ENCODE measurements at regions not wholly inside any gene's neighbourhood (a gene's known extent, or its start where the extent isn't known, plus 50 kb on each side); places are given as distances from the start of the nearest gene placed in this dataset.

- intact Hi-C loops (cut with DNase I) = no loop called here
- DNase-seq = peak; percentile 40
Measured at GRCh38 chr2:45301307-45302277, 292.3 kb upstream of the SIX2 start.

GRCh38 chr2:45300026-45300750 lies 290.9 kb upstream of the SIX2 start:
- no peaks in the 10 kb centered on the region for H3K36me3 ChIP-seq
- H3K4me1 ChIP-seq = no peaks in the 10 kb centered on the region
- H3K9ac ChIP-seq (ENCODE audit: low read depth in 2 of 2, low read length in 2 of 2) = no peak overlapping the region
- intact Hi-C loops (cut with DNase I) = no loop called here
- TF ChIP-seq CTCF (IDR thresholded peaks at IDR 0.05) = no peak
- peak; percentile 76 for DNase-seq
- no peak overlapping the region for H3K4me3 ChIP-seq
- H3K9me3 ChIP-seq = no peaks in the 10 kb centered on the region
- no peaks in the 10 kb centered on the region for H3K27me3 ChIP-seq
- H3K27ac ChIP-seq = no peak overlapping the region

More at GRCh38 chr2:45301307-45302277, 292.3 kb upstream of the SIX2 start:
- Histone ChIP-seq H3K9me3 (no peaks in the 10 kb centered on the region), H3K27ac (no peak overlapping the region), H3K4me3 (no peak overlapping the region), H3K27me3 (no peaks in the 10 kb centered on the region), H3K9ac (ENCODE audit: low read depth in 2 of 2, low read length in 2 of 2) (no peak overlapping the region), H3K36me3 (no peaks in the 10 kb centered on the region), H3K4me1 (no peaks in the 10 kb centered on the region)
- TF ChIP-seq CTCF (IDR thresholded peaks at IDR 0.05) = no peak

GRCh38 chr2:45299361-45299760 lies 290.1 kb upstream of the SIX2 start:
- no peak overlapping the region for H3K4me3 ChIP-seq
- TF ChIP-seq CTCF (IDR thresholded peaks at IDR 0.05) = no peak
- H3K27ac ChIP-seq = no peak overlapping the region
- no peak overlapping the region for H3K9ac ChIP-seq (ENCODE audit: low read depth in 2 of 2, low read length in 2 of 2)
- no peaks in the 10 kb centered on the region for H3K9me3 ChIP-seq
- no peak for DNase-seq
- H3K27me3 ChIP-seq = no peaks in the 10 kb centered on the region
- H3K4me1 ChIP-seq = no peaks in the 10 kb centered on the region
- intact Hi-C loops (cut with DNase I) = no loop called here
- H3K36me3 ChIP-seq = no peaks in the 10 kb centered on the region

GRCh38 chr2:45293182-45293581 lies 283.9 kb upstream of the SIX2 start:
- DNase-seq = no peak
- no peaks in the 10 kb centered on the region for H3K27me3 ChIP-seq
- no peak overlapping the region for H3K9ac ChIP-seq (ENCODE audit: low read depth in 2 of 2, low read length in 2 of 2)
- H3K27ac ChIP-seq = no peak overlapping the region
- no peaks in the 10 kb centered on the region for H3K9me3 ChIP-seq
- intact Hi-C loops (cut with DNase I) = no loop called here
- H3K4me1 ChIP-seq = no peaks in the 10 kb centered on the region
- H3K36me3 ChIP-seq = no peaks in the 10 kb centered on the region
- H3K4me3 ChIP-seq = no peak overlapping the region
- no peak for TF ChIP-seq CTCF (IDR thresholded peaks at IDR 0.05)

GRCh38 chr2:45291296-45291701 lies 282.0 kb upstream of the SIX2 start:
- no peak overlapping the region for H3K27ac ChIP-seq
- H3K27me3 ChIP-seq = no peaks in the 10 kb centered on the region
- H3K4me1 ChIP-seq = no peaks in the 10 kb centered on the region
- no peak for DNase-seq
- intact Hi-C loops (cut with DNase I) = no loop called here
- H3K4me3 ChIP-seq = no peak overlapping the region
- no peaks in the 10 kb centered on the region for H3K9me3 ChIP-seq
- no peak for TF ChIP-seq CTCF (IDR thresholded peaks at IDR 0.05)
- no peak overlapping the region for H3K9ac ChIP-seq (ENCODE audit: low read depth in 2 of 2, low read length in 2 of 2)
- H3K36me3 ChIP-seq = no peaks in the 10 kb centered on the region

Data from colonic mucosa (tissue), 4 donors.